Mesenchymal stem cell (in vitro differentiated cells and primary cell): ENCODE measurements at regions not wholly inside any gene's neighbourhood (a gene's known extent, or its start where the extent isn't known, plus 50 kb on each side); places are given as distances from the start of the nearest gene placed in this dataset.
A peak's percentile ranks its signal among the peaks of the same experiment; 100 is the strongest.

Experiments
- DNase-seq: peaks from one replicate; pipeline ENCODE4 v3.0.0-alpha.2; 2013
- H2AFZ ChIP-seq: one replicate; pipeline ENCODE4 v1.6.1; 2013; ENCODE audit warnings: low read depth, mild to moderate bottlenecking, control low read depth, inconsistent platforms, low read length, moderate library complexity
- H2AK5ac ChIP-seq: 2 replicates; pipeline ENCODE4 v1.6.1; 2013; ENCODE audit warnings: low read length, moderate library complexity, mild to moderate bottlenecking, inconsistent platforms; ENCODE audit not compliant: severe bottlenecking
- H2BK120ac ChIP-seq: one replicate; pipeline ENCODE4 v1.6.1; 2013; ENCODE audit warnings: low read depth, mild to moderate bottlenecking, inconsistent platforms, low read length, moderate library complexity
- H2BK12ac ChIP-seq, 2 experiments: one replicate each; pipeline ENCODE4 v1.6.1; 2013; ENCODE audit warnings: inconsistent platforms in 2 of 2, low read length in 2 of 2, mild to moderate bottlenecking in 2 of 2, moderate library complexity in 2 of 2, control low read depth in 1 of 2
- H2BK15ac ChIP-seq: one replicate; pipeline ENCODE4 v1.6.1; 2013; ENCODE audit warnings: mild to moderate bottlenecking, low read depth, inconsistent platforms; ENCODE audit not compliant: poor library complexity, severe bottlenecking
- H2BK5ac ChIP-seq: 2 replicates; pipeline ENCODE4 v1.6.1; 2013; ENCODE audit warnings: low read depth, mild to moderate bottlenecking, low read length, control low read depth, inconsistent platforms; ENCODE audit not compliant: poor library complexity, severe bottlenecking
- H3K14ac ChIP-seq, 2 experiments: one replicate each; pipeline ENCODE4 v1.6.1; 2013; ENCODE audit warnings: inconsistent platforms in 2 of 2, low read length in 2 of 2, control low read depth in 1 of 2, mild to moderate bottlenecking in 1 of 2, moderate library complexity in 1 of 2
- H3K18ac ChIP-seq, 2 experiments: one replicate each; pipeline ENCODE4 v1.6.1; 2013; ENCODE audit warnings: inconsistent platforms in 2 of 2, low read length in 2 of 2, control low read depth in 1 of 2, low read depth in 1 of 2, mild to moderate bottlenecking in 1 of 2
- H3K23ac ChIP-seq, 2 experiments: one replicate each; pipeline ENCODE4 v1.6.1; 2013; ENCODE audit warnings: inconsistent platforms in 2 of 2, low read length in 2 of 2, mild to moderate bottlenecking in 2 of 2, moderate library complexity in 2 of 2, control low read depth in 1 of 2
- H3K27ac ChIP-seq: 2 replicates; pipeline ENCODE4 v1.5.1; 2013; ENCODE audit warnings: mild to moderate bottlenecking, moderate library complexity, low read length, control low read depth, inconsistent platforms; ENCODE audit not compliant: poor library complexity, severe bottlenecking
- H3K27me3 ChIP-seq, 2 experiments: 2 replicates each; pipeline versions ENCODE4 v1.6.1 to v1.7.0; 2013; ENCODE audit warnings: low read length in 2 of 2, mild to moderate bottlenecking in 2 of 2, moderate library complexity in 2 of 2, control low read depth in 1 of 2, inconsistent platforms in 1 of 2; ENCODE audit not compliant: control insufficient read depth in 1 of 2, insufficient read depth in 1 of 2
- H3K36me3 ChIP-seq, 2 experiments: 2 replicates each; pipeline versions ENCODE4 v1.6.1 to v1.7.0; 2013; ENCODE audit warnings: low read length in 2 of 2, control low read depth in 1 of 2, inconsistent platforms in 1 of 2, low read depth in 1 of 2, mild to moderate bottlenecking in 1 of 2; ENCODE audit not compliant: insufficient read depth in 2 of 2, control insufficient read depth in 1 of 2
- H3K4ac ChIP-seq, 2 experiments: one replicate each; pipeline ENCODE4 v1.6.1; 2013; ENCODE audit warnings: inconsistent platforms in 2 of 2, low read length in 2 of 2, mild to moderate bottlenecking in 2 of 2, moderate library complexity in 2 of 2, control low read depth in 1 of 2, low read depth in 1 of 2
- H3K4me1 ChIP-seq: 2 replicates; pipeline ENCODE4 v1.6.1; 2013; ENCODE audit warnings: low read depth, low read length, control low read depth; ENCODE audit not compliant: control insufficient read depth, insufficient read depth
- H3K4me2 ChIP-seq: 2 replicates; pipeline ENCODE4 v1.6.1; 2013; ENCODE audit warnings: low read length, mild to moderate bottlenecking, inconsistent platforms; ENCODE audit not compliant: poor library complexity, severe bottlenecking
- H3K4me3 ChIP-seq, 2 experiments: 2 replicates each; pipeline versions ENCODE4 v1.5.1 to v1.7.0; 2013; ENCODE audit warnings: low read length in 2 of 2, mild to moderate bottlenecking in 2 of 2, control low read depth in 1 of 2, low read depth in 1 of 2; ENCODE audit not compliant: insufficient read depth in 1 of 2
- H3K79me1 ChIP-seq: replicated peaks from 2 replicates; pipeline ENCODE4 v1.6.1; 2013; ENCODE audit warnings: mild to moderate bottlenecking, control low read depth, low read length, inconsistent platforms; ENCODE audit not compliant: poor library complexity, severe bottlenecking
- H3K9ac ChIP-seq: 2 replicates; pipeline ENCODE4 v1.7.0; 2013; ENCODE audit warnings: mild to moderate bottlenecking, low read length, moderate library complexity
- H3K9me3 ChIP-seq: 2 replicates; pipeline ENCODE4 v1.7.0; 2013; ENCODE audit warnings: mild to moderate bottlenecking, low read length; ENCODE audit not compliant: control insufficient read depth
- H4K8ac ChIP-seq: one replicate; pipeline ENCODE4 v1.6.1; 2013; ENCODE audit warnings: inconsistent platforms, mild to moderate bottlenecking, low read length, moderate library complexity
- H4K91ac ChIP-seq: one replicate; pipeline ENCODE4 v1.6.1; 2013; ENCODE audit warnings: mild to moderate bottlenecking, low read length, inconsistent platforms
- WGBS: methylation state at CpG from one replicate; pipeline ENCODE4 v1.1.7; 2013; ENCODE audit warnings: mixed read lengths; 5-methylcytosine and 5-hydroxymethylcytosine counted together

DNA sequence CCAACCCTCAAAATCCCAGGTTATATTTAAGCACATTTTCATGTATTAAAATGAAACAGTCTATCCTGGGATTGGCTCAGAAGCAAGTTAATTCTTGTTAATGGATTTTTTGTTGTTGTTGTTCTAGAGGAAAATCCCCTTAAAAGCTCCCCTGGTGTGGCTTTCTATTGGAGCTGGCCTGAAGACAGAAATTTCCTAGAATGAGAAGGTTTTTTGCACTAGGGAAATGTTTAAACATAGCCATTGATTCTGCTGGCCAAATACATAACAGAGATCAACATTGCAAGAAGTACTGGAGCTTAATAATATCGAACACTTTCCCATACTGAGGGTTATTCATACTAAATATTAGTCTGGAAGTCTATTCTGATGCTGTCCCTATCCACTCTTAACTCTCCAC is 148.8 kb upstream of the PCDH18 start:
- Histone ChIP-seq H3K36me3 (no peaks in the 10 kb centered on the region), H3K27ac (no peak overlapping the region), H3K9me3 (no peaks in the 10 kb centered on the region), H3K4me1 (peaks cover 4% of the 10 kb centered on the region), H2BK15ac (no peak overlapping the region), H3K4ac (no peak overlapping the region), H4K91ac (no peak overlapping the region), H2BK12ac (no peak overlapping the region), H3K23ac (no peak overlapping the region), H2BK120ac (no peak overlapping the region), H3K14ac (no peak overlapping the region), H2BK5ac (no peak overlapping the region), H3K9ac (no peak overlapping the region), H4K8ac (no peak overlapping the region), H3K27me3 (no peaks in the 10 kb centered on the region), H3K18ac (no peak overlapping the region), H3K4me3 (no peak overlapping the region), H2AFZ (no peak overlapping the region), H3K79me1 (no peaks in the 10 kb centered on the region), H2AK5ac (peak overlapping the region; percentile 53), H3K4me2 (no peak overlapping the region)
- DNase-seq = no peak
- WGBS = no CpG with 5 or more reads among the region's 1 CpG

DNA sequence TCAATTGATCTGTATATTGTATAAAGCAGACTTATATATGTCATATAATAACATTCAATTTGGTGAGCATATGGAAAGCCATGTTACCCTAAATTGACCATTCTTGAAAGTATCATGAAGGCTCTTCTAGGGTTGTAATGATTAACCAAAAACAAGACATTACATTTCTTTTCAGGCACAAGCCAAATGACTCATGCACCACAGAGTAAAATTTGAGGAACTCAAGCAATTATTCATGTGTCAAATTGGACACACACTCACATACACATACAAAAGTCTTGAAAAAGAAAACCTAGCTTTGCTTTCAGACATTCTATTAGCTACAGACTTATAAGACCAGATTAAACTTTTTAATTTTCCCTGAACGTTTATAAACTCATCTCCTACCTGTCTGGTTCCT is 146.5 kb upstream of the PCDH18 start:
- no CpG with 5 or more reads among the region's 1 CpG for WGBS

DNA sequence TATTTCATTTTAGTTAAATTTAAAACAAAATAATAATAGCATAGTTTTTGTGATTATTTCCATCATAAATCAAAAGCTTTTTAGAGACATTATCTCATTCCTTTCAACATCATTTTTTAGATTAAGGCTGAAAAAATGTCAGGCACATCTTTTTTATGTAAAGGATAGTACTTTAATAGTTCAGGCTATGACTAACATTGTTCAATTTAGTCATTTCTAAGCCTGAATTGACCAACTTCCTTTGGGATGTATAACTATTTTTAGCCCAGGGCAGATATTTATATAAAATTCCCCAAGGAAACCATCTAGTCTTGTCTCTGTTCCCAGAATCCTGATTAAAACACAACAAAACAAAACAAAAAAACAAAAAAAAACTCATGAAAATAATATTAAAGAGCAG is 145.6 kb upstream of the PCDH18 start:
- Histone ChIP-seq H3K36me3 (no peaks in the 10 kb centered on the region), H2BK12ac (no peak overlapping the region), H2BK120ac (no peak overlapping the region), H3K18ac (no peak overlapping the region), H3K4me1 (peaks cover 4% of the 10 kb centered on the region), H3K79me1 (no peaks in the 10 kb centered on the region), H3K27me3 (no peaks in the 10 kb centered on the region), H3K9ac (peak overlapping the region; percentile 18), H3K4me3 (no peak overlapping the region), H4K8ac (no peak overlapping the region), H2BK5ac (no peak overlapping the region), H3K14ac (no peak overlapping the region), H3K4ac (no peak overlapping the region), H3K9me3 (no peaks in the 10 kb centered on the region), H2BK15ac (no peak overlapping the region), H2AK5ac (no peak overlapping the region), H3K27ac (no peak overlapping the region), H3K4me2 (no peak overlapping the region), H3K23ac (no peak overlapping the region), H2AFZ (no peak overlapping the region), H4K91ac (no peak overlapping the region)
- DNase-seq = peak; percentile 82

More for the DNA sequence above, 146.5 kb upstream of the PCDH18 start:
- H2BK120ac ChIP-seq = no peak overlapping the region
- no peak overlapping the region for H4K91ac ChIP-seq
- no peaks in the 10 kb centered on the region for H3K27me3 ChIP-seq
- no peak overlapping the region for H2AK5ac ChIP-seq
- no peak overlapping the region for H3K27ac ChIP-seq
- H4K8ac ChIP-seq = no peak overlapping the region
- H3K9me3 ChIP-seq = no peaks in the 10 kb centered on the region
- H2BK12ac ChIP-seq = no peak overlapping the region
- H3K14ac ChIP-seq = no peak overlapping the region
- no peaks in the 10 kb centered on the region for H3K79me1 ChIP-seq
- no peak overlapping the region for H2AFZ ChIP-seq
- H3K23ac ChIP-seq = no peak overlapping the region
- DNase-seq = peak; percentile 38
- no peak overlapping the region for H3K4me2 ChIP-seq
- no peaks in the 10 kb centered on the region for H3K36me3 ChIP-seq
- no peak overlapping the region for H2BK15ac ChIP-seq
- H3K4ac ChIP-seq = no peak overlapping the region
- no peak overlapping the region for H2BK5ac ChIP-seq
- H3K4me3 ChIP-seq = no peak overlapping the region
- H3K9ac ChIP-seq = no peak overlapping the region
- no peak overlapping the region for H3K18ac ChIP-seq
- peaks cover 4% of the 10 kb centered on the region for H3K4me1 ChIP-seq

DNA sequence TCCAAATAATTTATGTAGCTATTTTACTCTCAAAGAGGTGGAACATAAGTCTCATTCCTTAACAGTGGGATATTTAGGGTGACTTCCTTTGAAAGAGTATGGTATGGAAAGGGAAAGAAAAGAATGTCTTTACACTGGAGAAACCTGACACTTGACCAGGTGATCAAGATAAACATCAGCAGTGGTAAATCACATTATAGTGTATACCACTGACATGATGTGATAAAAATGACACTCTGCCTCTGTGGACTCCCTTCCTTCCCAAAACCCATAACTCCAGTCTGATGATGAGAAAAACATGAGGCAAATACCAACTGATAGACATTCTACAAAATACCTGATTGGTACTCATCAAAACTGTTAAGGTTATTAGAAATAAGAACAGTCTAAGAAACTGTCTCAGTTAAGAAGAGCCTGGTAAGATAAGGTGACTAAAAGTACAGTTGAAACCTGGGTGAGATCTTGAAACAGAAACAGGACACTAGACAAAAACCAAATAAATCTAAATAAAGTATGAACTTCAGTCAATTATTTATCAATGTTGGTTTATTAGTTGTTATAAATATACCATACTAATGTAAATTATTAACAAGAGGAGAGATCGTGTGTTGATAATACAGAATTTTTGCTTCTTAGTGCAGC is 144.2 kb upstream of the PCDH18 start:
- H3K36me3 ChIP-seq = no peaks in the 10 kb centered on the region
- H3K9ac ChIP-seq = no peak overlapping the region
- H3K79me1 ChIP-seq = no peaks in the 10 kb centered on the region
- no peak overlapping the region for H3K4me3 ChIP-seq
- H3K4ac ChIP-seq = no peak overlapping the region
- no peak for DNase-seq
- H2AK5ac ChIP-seq = no peak overlapping the region
- no peaks in the 10 kb centered on the region for H3K9me3 ChIP-seq
- no peak overlapping the region for H3K23ac ChIP-seq
- no peak overlapping the region for H2BK5ac ChIP-seq
- H3K27ac ChIP-seq = no peak overlapping the region
- no peak overlapping the region for H2AFZ ChIP-seq
- H4K8ac ChIP-seq = no peak overlapping the region
- H3K4me2 ChIP-seq = no peak overlapping the region
- no CpG with 5 or more reads among the region's 1 CpG for WGBS
- H3K14ac ChIP-seq = no peak overlapping the region
- no peak overlapping the region for H2BK12ac ChIP-seq
- H3K27me3 ChIP-seq = no peaks in the 10 kb centered on the region
- H4K91ac ChIP-seq = no peak overlapping the region
- no peak overlapping the region for H2BK120ac ChIP-seq
- H3K4me1 ChIP-seq = peaks cover 4% of the 10 kb centered on the region
- no peak overlapping the region for H3K18ac ChIP-seq
- no peak overlapping the region for H2BK15ac ChIP-seq
